GM12878 (cell line): ENCODE measurements at regions not wholly inside any gene's neighbourhood (a gene's known extent, or its start where the extent isn't known, plus 50 kb on each side); places are given as distances from the start of the nearest gene placed in this dataset.

Source experiments
- ATAC-seq: fragments of 200-7000 bp; cut with Tn5 transposase; 3 replicates; pipeline ENCODE4 v1.9.1; 2020; ENCODE audit warnings: mild to moderate bottlenecking, moderate library complexity
- BruUV-seq: library from RNA; stranded (reverse); fragments of 400-500 nt; replicated peaks from 2 replicates; lab custom pipeline; 2021; lab: Mats Ljungman, UMichigan
- CTCF ChIA-PET: fragments of 300-600 bp; sonication (Branson Sonifier 250); formaldehyde crosslinking; extraction: SDS; loops from one replicate; lab custom pipeline; 2021; ENCODE audit warnings: inconsistent platforms; lab: Yijun Ruan, JAX
- POLR2A ChIA-PET: fragments of 350-600 bp; formaldehyde crosslinking; extraction: SDS; loops from one replicate; lab custom pipeline; 2021; ENCODE audit warnings: inconsistent platforms; lab: Charles Lee
- RAD21 ChIA-PET: fragments of 300-600 bp; sonication (Branson Sonifier 250); formaldehyde crosslinking; loops from one replicate; lab custom pipeline; 2023; ENCODE audit warnings: antibody characterized with exemption; ENCODE audit not compliant: unreplicated experiment; lab: Charles Lee
- SMC1A ChIA-PET: fragments of 300-600 bp; sonication (Branson Sonifier 250); formaldehyde crosslinking; loops from one replicate; lab custom pipeline; 2023; ENCODE audit not compliant: unreplicated experiment, uncharacterized antibody; lab: Charles Lee
- DNase-seq: peaks from one replicate; pipeline ENCODE4 v3.0.0-alpha.2; 2011; ENCODE audit warnings: low read depth, low spot score
- FAIRE-seq: peaks from 3 replicates; lab custom pipeline; 2011; peaks lifted over from hg19 to GRCh38; lab: Jason Lieb, UNC
- H2AFZ ChIP-seq: 2 replicates; pipeline ENCODE4 v1.6.0; 2011; ENCODE audit warnings: low read depth, low read length, control low read depth; ENCODE audit not compliant: control insufficient read depth
- H3K27ac ChIP-seq: 2 replicates; pipeline ENCODE4 v1.5.1; 2011; ENCODE audit warnings: control low read depth; ENCODE audit not compliant: control insufficient read depth, insufficient read depth
- H3K27me3 ChIP-seq, 2 experiments: replicated peaks in 1 of 2; 2 replicates each; pipeline versions ENCODE4 v1.6.0 to v1.6.1; 2011; ENCODE audit warnings: low read length in 1 of 2; ENCODE audit not compliant: control insufficient read depth in 2 of 2, insufficient read depth in 2 of 2
- H3K36me3 ChIP-seq, 2 experiments: 2 replicates each; pipeline ENCODE4 v1.5.1; 2011; ENCODE audit warnings: low read length in 1 of 2; ENCODE audit not compliant: control insufficient read depth in 2 of 2, insufficient read depth in 2 of 2
- H3K4me1 ChIP-seq: 2 replicates; pipeline ENCODE4 v1.6.1; 2011; ENCODE audit warnings: mild to moderate bottlenecking, low read length, moderate library complexity, mixed read lengths; ENCODE audit not compliant: control insufficient read depth, insufficient read depth
- H3K4me2 ChIP-seq: 2 replicates; pipeline ENCODE4 v1.6.0; 2011; ENCODE audit warnings: control low read depth; ENCODE audit not compliant: control insufficient read depth, insufficient read depth
- H3K4me3 ChIP-seq: fragments of 200-600 bp; sonication (generic); 2 replicates; pipeline ENCODE4 v1.5.1; 2016
- H3K79me2 ChIP-seq: 2 replicates; pipeline ENCODE4 v1.6.0; 2011; ENCODE audit warnings: low read length; ENCODE audit not compliant: control insufficient read depth, insufficient read depth
- H3K9ac ChIP-seq: 2 replicates; pipeline ENCODE4 v1.8.0; 2011; ENCODE audit warnings: low read length, control low read depth, mixed read lengths; ENCODE audit not compliant: control insufficient read depth, insufficient read depth
- H3K9me3 ChIP-seq: replicated peaks from 3 replicates; pipeline ENCODE4 v1.5.1; 2011; ENCODE audit warnings: mild to moderate bottlenecking, low read length; ENCODE audit not compliant: control insufficient read depth, insufficient read depth
- H4K20me1 ChIP-seq: 2 replicates; pipeline ENCODE4 v1.6.0; 2011; ENCODE audit not compliant: control insufficient read depth, insufficient read depth
- ATF3 ChIP-seq: IDR thresholded peaks from 2 replicates; pipeline ENCODE4 v1.6.1; 2011; ENCODE audit warnings: low read depth, mild to moderate bottlenecking, low read length, moderate library complexity, borderline replicate concordance; ENCODE audit errors: extremely low read depth
- ATF7 ChIP-seq: fragments of 450-650 bp; IDR thresholded peaks from 2 replicates; pipeline ENCODE4 v1.6.1; 2016; ENCODE audit warnings: low read depth, mild to moderate bottlenecking
- CBX3 ChIP-seq: fragments of 200-600 bp; sonication (generic); IDR thresholded peaks from 2 replicates; pipeline ENCODE4 v1.6.1; 2016; ENCODE audit warnings: low read depth, borderline replicate concordance
- FOXM1 ChIP-seq: IDR thresholded peaks from 2 replicates; pipeline ENCODE4 v1.6.1; 2012; ENCODE audit warnings: low read depth, mild to moderate bottlenecking, inconsistent platforms, low read length, moderate library complexity
- GATAD2B ChIP-seq: fragments of 450-650 bp; conservative IDR thresholded peaks from 2 replicates; pipeline ENCODE4 v1.6.1; 2017; ENCODE audit warnings: low read depth, mild to moderate bottlenecking, moderate library complexity
- IKZF1 ChIP-seq: fragments of 450-650 bp; conservative IDR thresholded peaks from 2 replicates; pipeline ENCODE4 v1.6.1; 2017; ENCODE audit warnings: antibody characterized with exemption, mild to moderate bottlenecking
- IRF5 ChIP-seq: fragments of 450-650 bp; IDR thresholded peaks from 2 replicates; pipeline ENCODE4 v1.6.1; 2017; ENCODE audit warnings: borderline replicate concordance
- KLF5 ChIP-seq: fragments of 450-650 bp; IDR thresholded peaks from 2 replicates; pipeline ENCODE4 v1.6.1; 2014; ENCODE audit warnings: mild to moderate bottlenecking; ENCODE audit not compliant: partially characterized antibody
- MTA3 ChIP-seq: IDR thresholded peaks from 2 replicates; pipeline ENCODE4 v1.6.1; 2012; ENCODE audit warnings: low read length, inconsistent platforms, borderline replicate concordance
- POU2F2 ChIP-seq: IDR thresholded peaks from 3 replicates; pipeline ENCODE4 v1.6.1; 2011; ENCODE audit warnings: low read depth, mild to moderate bottlenecking, low read length, borderline replicate concordance
- SRF ChIP-seq, 2 experiments: IDR thresholded peaks; 2 replicates each; pipeline ENCODE4 v1.6.1; 2011; ENCODE audit warnings: low read depth in 2 of 2, low read length in 2 of 2, mild to moderate bottlenecking in 1 of 2, moderate library complexity in 1 of 2
- TAF1 ChIP-seq: IDR thresholded peaks from 2 replicates; pipeline ENCODE4 v1.6.1; 2011; ENCODE audit warnings: mild to moderate bottlenecking, low read depth, low read length, borderline replicate concordance
- YBX1 ChIP-seq: fragments of 450-650 bp; IDR thresholded peaks from 2 replicates; pipeline ENCODE4 v1.6.1; 2016; ENCODE audit warnings: antibody characterized with exemption
- ZSCAN29 ChIP-seq: fragments of 450-650 bp; IDR thresholded peaks from 2 replicates; pipeline ENCODE4 v1.6.1; 2017; ENCODE audit warnings: mild to moderate bottlenecking, moderate library complexity
- ZZZ3 ChIP-seq: IDR thresholded peaks from 2 replicates; pipeline ENCODE4 v1.6.1; 2011; ENCODE audit warnings: low read depth; ENCODE audit not compliant: control insufficient read depth, insufficient read length
- WGBS: methylation state at CpG from one replicate; pipeline ENCODE4 v1.1.6; 2016; ENCODE audit warnings: low lambda C conversion rate; ENCODE audit not compliant: insufficient replicate concordance, insufficient coverage; ENCODE audit errors: missing lambda C conversion rate; 5-methylcytosine and 5-hydroxymethylcytosine counted together
- in situ Hi-C: fragments of 300-500 bp; cut with MboI; formaldehyde crosslinking; loops from 9 replicates; pipeline ENCODE4 v1.14.3; 2018; ENCODE audit warnings: mixed read lengths
- intact Hi-C: fragments of 100-400 bp; cut with micrococcal nuclease; formaldehyde crosslinking; loops from one replicate; pipeline ENCODE4 v1.14.2; 2022; ENCODE audit not compliant: unreplicated experiment
- TF ChIP-seq, protein P1 (sequence below): fragments of 450-650 bp; IDR thresholded peaks from 2 replicates; pipeline ENCODE4 v1.6.1; 2017; ENCODE audit warnings: mild to moderate bottlenecking

GRCh38 chr2:11103984-11104793 lies 51.1 kb upstream of the SLC66A3 start (continued):
- TF ChIP-seq IRF5: no peak
- no peak for TF ChIP-seq ZSCAN29
- TF ChIP-seq MTA3: 0 out of 2 replicates have a peak, but pooled peaks have one; percentile 26
- TF ChIP-seq FOXM1: peak; percentile 59; the same call in 1 of the 2 replicates
- TF ChIP-seq ATF7: 0 out of 2 replicates have a peak, but pooled peaks have one; percentile 14
- no peak for TF ChIP-seq GATAD2B
- TF ChIP-seq TAF1: no peak

- Histone ChIP-seq H4K20me1 (no peaks in the 10 kb centered on the region), H3K4me1 (peaks cover 20% of the 10 kb centered on the region), H3K4me2 (peak overlapping the region; percentile 11; the same call in 1 of the 2 replicates), H3K9me3 (no peaks in the 10 kb centered on the region; the same call in 1 of the 3 replicates), H3K79me2 (no peaks in the 10 kb centered on the region), H2AFZ (no peak overlapping the region), H3K9ac (no peak overlapping the region), H3K27me3 (no peaks in the 10 kb centered on the region; a peak in 1 of 4 replicates), H3K36me3 (no peaks in the 10 kb centered on the region), H3K27ac (no peak overlapping the region), H3K4me3 (no peak overlapping the region)
- ChIA-PET SMC1A (no interaction called here), CTCF (interaction anchor here (1.7 kb wide), 1 partner anchor 27 kb away, joined by 6 read pairs; a partner anchor contains a TSS), RAD21 (no interaction called here), POLR2A (interaction anchor here (1.0 kb wide), 1 partner anchor 10 kb away, joined by 3 read pairs; no protein-coding TSS in a partner anchor)
- BruUV-seq: no TSS peak
- ATAC-seq: no peak
- WGBS: 82% methylated on average over 32 of the region's 34 CpGs
- FAIRE-seq: no peak
- no peak for DNase-seq
- in situ Hi-C loops (no loop called here), intact Hi-C loops (no loop called here)
- TF ChIP-seq IKZF1 (no peak), KLF5 (no peak), ZZZ3 (no peak), CBX3 (no peak), YBX1 (no peak), ATF3 (no peak), SRF (IDR thresholded peaks at IDR 0.05; ENCODE audit: low read depth in 2 of 2, low read length in 2 of 2) (no peak), POU2F2 (no peak)
- TF ChIP-seq, protein P1, sequence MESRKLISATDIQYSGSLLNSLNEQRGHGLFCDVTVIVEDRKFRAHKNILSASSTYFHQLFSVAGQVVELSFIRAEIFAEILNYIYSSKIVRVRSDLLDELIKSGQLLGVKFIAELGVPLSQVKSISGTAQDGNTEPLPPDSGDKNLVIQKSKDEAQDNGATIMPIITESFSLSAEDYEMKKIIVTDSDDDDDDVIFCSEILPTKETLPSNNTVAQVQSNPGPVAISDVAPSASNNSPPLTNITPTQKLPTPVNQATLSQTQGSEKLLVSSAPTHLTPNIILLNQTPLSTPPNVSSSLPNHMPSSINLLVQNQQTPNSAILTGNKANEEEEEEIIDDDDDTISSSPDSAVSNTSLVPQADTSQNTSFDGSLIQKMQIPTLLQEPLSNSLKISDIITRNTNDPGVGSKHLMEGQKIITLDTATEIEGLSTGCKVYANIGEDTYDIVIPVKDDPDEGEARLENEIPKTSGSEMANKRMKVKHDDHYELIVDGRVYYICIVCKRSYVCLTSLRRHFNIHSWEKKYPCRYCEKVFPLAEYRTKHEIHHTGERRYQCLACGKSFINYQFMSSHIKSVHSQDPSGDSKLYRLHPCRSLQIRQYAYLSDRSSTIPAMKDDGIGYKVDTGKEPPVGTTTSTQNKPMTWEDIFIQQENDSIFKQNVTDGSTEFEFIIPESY: no peak
Measured at GRCh38 chr2:11104794-11105660, 50.2 kb upstream of the SLC66A3 start.
